Neural cell (in vitro differentiated cells): ENCODE measurements at regions not wholly inside any gene's neighbourhood (a gene's known extent, or its start where the extent isn't known, plus 50 kb on each side); places are given as distances from the start of the nearest gene placed in this dataset.

ENCODE experiments used
- H2AFZ ChIP-seq: fragments of 200-600, 300-800 bp; sonication (generic), shearing (Covaris generic); 2 replicates; pipeline ENCODE4 v1.6.0; 2014; ENCODE audit warnings: low read depth, mild to moderate bottlenecking, antibody characterized with exemption, low read length, moderate library complexity
- H3F3A ChIP-seq: fragments of 200-600 bp; shearing (Covaris generic); 2 replicates; pipeline ENCODE4 v1.6.1; 2016; ENCODE audit warnings: mild to moderate bottlenecking, moderate library complexity, mixed read lengths, antibody characterized with exemption, low read length; ENCODE audit not compliant: insufficient read depth, poor library complexity, severe bottlenecking
- H3K27ac ChIP-seq: fragments of 200-600, 300-800 bp; sonication (generic), shearing (Covaris generic); 2 replicates; pipeline ENCODE4 v1.5.1; 2014; ENCODE audit warnings: mild to moderate bottlenecking, low read length, moderate library complexity
- H3K27me3 ChIP-seq: fragments of 300-800, 200-600 bp; sonication (generic), shearing (Covaris generic); 2 replicates; pipeline ENCODE4 v1.6.0; 2014; ENCODE audit warnings: mild to moderate bottlenecking, low read depth, low read length, moderate library complexity; ENCODE audit not compliant: insufficient read depth
- H3K36me3 ChIP-seq: fragments of 300-800, 200-600 bp; sonication (generic), shearing (Covaris generic); 2 replicates; pipeline ENCODE4 v1.5.1; 2014; ENCODE audit warnings: mild to moderate bottlenecking, antibody characterized with exemption, low read length, moderate library complexity; ENCODE audit not compliant: insufficient read depth
- H3K4me2 ChIP-seq: fragments of 300-800, 200-600 bp; sonication (generic), shearing (Covaris generic); 2 replicates; pipeline ENCODE4 v1.6.0; 2014; ENCODE audit warnings: mild to moderate bottlenecking, low read length
- H3K4me3 ChIP-seq: fragments of 300-800, 200-600 bp; sonication (generic), shearing (Covaris generic); 2 replicates; pipeline ENCODE4 v1.5.1; 2014; ENCODE audit warnings: mild to moderate bottlenecking, low read length, moderate library complexity
- H3K79me2 ChIP-seq: fragments of 200-600 bp; shearing (Covaris generic); replicated peaks from 2 replicates; pipeline ENCODE4 v1.6.0; 2014; ENCODE audit warnings: mild to moderate bottlenecking, low read length, moderate library complexity; ENCODE audit not compliant: insufficient read depth
- H3K9ac ChIP-seq: fragments of 300-800, 200-600 bp; sonication (generic), shearing (Covaris generic); 2 replicates; pipeline ENCODE4 v1.6.1; 2016; ENCODE audit warnings: mild to moderate bottlenecking, low read length, mixed read lengths
- H3K9me2 ChIP-seq: fragments of 200-600 bp; shearing (Covaris generic); 2 replicates; pipeline ENCODE4 v1.6.1; 2016; ENCODE audit warnings: mild to moderate bottlenecking, low read length, mixed read lengths; ENCODE audit not compliant: insufficient read depth
- H3K9me3 ChIP-seq: fragments of 200-600, 300-800 bp; sonication (generic), shearing (Covaris generic); 2 replicates; pipeline ENCODE4 v1.6.1; 2016; ENCODE audit warnings: mild to moderate bottlenecking, mixed run types, low read length, moderate library complexity, mixed read lengths
- H4K20me1 ChIP-seq: fragments of 200-600 bp; shearing (Covaris generic); 2 replicates; pipeline ENCODE4 v1.6.1; 2016; ENCODE audit warnings: mild to moderate bottlenecking, mixed run types; ENCODE audit not compliant: insufficient read depth
- EP300 ChIP-seq: fragments of 450-650 bp; conservative IDR thresholded peaks from 2 replicates; pipeline ENCODE4 v1.6.1; 2014; ENCODE audit warnings: antibody characterized with exemption, mild to moderate bottlenecking, moderate library complexity; ENCODE audit not compliant: poor library complexity, severe bottlenecking
- EZH2 ChIP-seq: fragments of 200-600, 300-800 bp; shearing (Covaris generic), sonication (generic); IDR thresholded peaks from 2 replicates; pipeline ENCODE4 v1.6.1; 2014; ENCODE audit warnings: antibody characterized with exemption, low read length, borderline replicate concordance, mild to moderate bottlenecking; ENCODE audit not compliant: insufficient read depth, poor library complexity, severe bottlenecking
- MXI1 ChIP-seq: fragments of 450-650 bp; conservative IDR thresholded peaks from 2 replicates; pipeline ENCODE4 v1.6.1; 2014; ENCODE audit warnings: antibody characterized with exemption, mild to moderate bottlenecking; ENCODE audit not compliant: poor library complexity, severe bottlenecking
- POLR2AphosphoS5 ChIP-seq: IDR thresholded peaks from 2 replicates; pipeline ENCODE4 v1.6.1; 2012
- RAD21 ChIP-seq: fragments of 450-650 bp; conservative IDR thresholded peaks from 2 replicates; pipeline ENCODE4 v1.6.1; 2014; ENCODE audit warnings: antibody characterized with exemption, mild to moderate bottlenecking, moderate library complexity
- SMC3 ChIP-seq: fragments of 450-650 bp; conservative IDR thresholded peaks from 2 replicates; pipeline ENCODE4 v1.6.1; 2014; ENCODE audit warnings: antibody characterized with exemption, mild to moderate bottlenecking, moderate library complexity; ENCODE audit not compliant: poor library complexity
- TAF1 ChIP-seq: IDR thresholded peaks from 2 replicates; pipeline ENCODE4 v1.6.1; 2012; ENCODE audit warnings: low read depth
- TF ChIP-seq, protein P1 (sequence below): IDR thresholded peaks from 2 replicates; pipeline ENCODE4 v1.6.1; 2012; ENCODE audit warnings: borderline replicate concordance
- TF ChIP-seq, protein P2 (sequence below): fragments of 450-650 bp; IDR thresholded peaks from 2 replicates; pipeline ENCODE4 v1.5.1; 2014; ENCODE audit warnings: antibody characterized with exemption, mild to moderate bottlenecking, moderate library complexity; ENCODE audit not compliant: poor library complexity, severe bottlenecking

- Histone ChIP-seq H3K27me3 (no peaks in the 10 kb centered on the region), H3K79me2 (no peaks in the 10 kb centered on the region), H2AFZ (no peak overlapping the region), H3K4me2 (no peak overlapping the region), H3K36me3 (no peaks in the 10 kb centered on the region), H3K4me3 (no peak overlapping the region), H3K27ac (no peak overlapping the region), H3K9me3 (no peaks in the 10 kb centered on the region), H3K9ac (no peak overlapping the region), H3K9me2 (no peaks in the 10 kb centered on the region), H4K20me1 (no peaks in the 10 kb centered on the region), H3F3A (no peaks in the 10 kb centered on the region)
- TF ChIP-seq RAD21 (no peak), EZH2 (no peak), TAF1 (no peak), POLR2AphosphoS5 (no peak), SMC3 (no peak), MXI1 (no peak), EP300 (no peak)
- TF ChIP-seq, protein P1, sequence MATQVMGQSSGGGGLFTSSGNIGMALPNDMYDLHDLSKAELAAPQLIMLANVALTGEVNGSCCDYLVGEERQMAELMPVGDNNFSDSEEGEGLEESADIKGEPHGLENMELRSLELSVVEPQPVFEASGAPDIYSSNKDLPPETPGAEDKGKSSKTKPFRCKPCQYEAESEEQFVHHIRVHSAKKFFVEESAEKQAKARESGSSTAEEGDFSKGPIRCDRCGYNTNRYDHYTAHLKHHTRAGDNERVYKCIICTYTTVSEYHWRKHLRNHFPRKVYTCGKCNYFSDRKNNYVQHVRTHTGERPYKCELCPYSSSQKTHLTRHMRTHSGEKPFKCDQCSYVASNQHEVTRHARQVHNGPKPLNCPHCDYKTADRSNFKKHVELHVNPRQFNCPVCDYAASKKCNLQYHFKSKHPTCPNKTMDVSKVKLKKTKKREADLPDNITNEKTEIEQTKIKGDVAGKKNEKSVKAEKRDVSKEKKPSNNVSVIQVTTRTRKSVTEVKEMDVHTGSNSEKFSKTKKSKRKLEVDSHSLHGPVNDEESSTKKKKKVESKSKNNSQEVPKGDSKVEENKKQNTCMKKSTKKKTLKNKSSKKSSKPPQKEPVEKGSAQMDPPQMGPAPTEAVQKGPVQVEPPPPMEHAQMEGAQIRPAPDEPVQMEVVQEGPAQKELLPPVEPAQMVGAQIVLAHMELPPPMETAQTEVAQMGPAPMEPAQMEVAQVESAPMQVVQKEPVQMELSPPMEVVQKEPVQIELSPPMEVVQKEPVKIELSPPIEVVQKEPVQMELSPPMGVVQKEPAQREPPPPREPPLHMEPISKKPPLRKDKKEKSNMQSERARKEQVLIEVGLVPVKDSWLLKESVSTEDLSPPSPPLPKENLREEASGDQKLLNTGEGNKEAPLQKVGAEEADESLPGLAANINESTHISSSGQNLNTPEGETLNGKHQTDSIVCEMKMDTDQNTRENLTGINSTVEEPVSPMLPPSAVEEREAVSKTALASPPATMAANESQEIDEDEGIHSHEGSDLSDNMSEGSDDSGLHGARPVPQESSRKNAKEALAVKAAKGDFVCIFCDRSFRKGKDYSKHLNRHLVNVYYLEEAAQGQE, result no peak
- TF ChIP-seq, protein P2, sequence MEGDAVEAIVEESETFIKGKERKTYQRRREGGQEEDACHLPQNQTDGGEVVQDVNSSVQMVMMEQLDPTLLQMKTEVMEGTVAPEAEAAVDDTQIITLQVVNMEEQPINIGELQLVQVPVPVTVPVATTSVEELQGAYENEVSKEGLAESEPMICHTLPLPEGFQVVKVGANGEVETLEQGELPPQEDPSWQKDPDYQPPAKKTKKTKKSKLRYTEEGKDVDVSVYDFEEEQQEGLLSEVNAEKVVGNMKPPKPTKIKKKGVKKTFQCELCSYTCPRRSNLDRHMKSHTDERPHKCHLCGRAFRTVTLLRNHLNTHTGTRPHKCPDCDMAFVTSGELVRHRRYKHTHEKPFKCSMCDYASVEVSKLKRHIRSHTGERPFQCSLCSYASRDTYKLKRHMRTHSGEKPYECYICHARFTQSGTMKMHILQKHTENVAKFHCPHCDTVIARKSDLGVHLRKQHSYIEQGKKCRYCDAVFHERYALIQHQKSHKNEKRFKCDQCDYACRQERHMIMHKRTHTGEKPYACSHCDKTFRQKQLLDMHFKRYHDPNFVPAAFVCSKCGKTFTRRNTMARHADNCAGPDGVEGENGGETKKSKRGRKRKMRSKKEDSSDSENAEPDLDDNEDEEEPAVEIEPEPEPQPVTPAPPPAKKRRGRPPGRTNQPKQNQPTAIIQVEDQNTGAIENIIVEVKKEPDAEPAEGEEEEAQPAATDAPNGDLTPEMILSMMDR, result no peak
Measured at GRCh38 chr1:4411862-4412261, 242.5 kb upstream of the AJAP1 start.

GRCh38 chr1:4415476-4415875, 238.9 kb upstream of the AJAP1 start:
- Histone ChIP-seq H2AFZ (no peak overlapping the region), H3K4me2 (no peak overlapping the region)
- TF ChIP-seq SMC3 (no peak), TAF1 (no peak), POLR2AphosphoS5 (no peak), EZH2 (no peak), RAD21 (no peak), EP300 (no peak), MXI1 (no peak)
- TF ChIP-seq, protein P1, result no peak
- TF ChIP-seq, protein P2, result no peak

More at GRCh38 chr1:4415476-4415875, 238.9 kb upstream of the AJAP1 start:
- Histone ChIP-seq H3K9me3 (no peaks in the 10 kb centered on the region), H3K27ac (no peak overlapping the region), H3K36me3 (no peaks in the 10 kb centered on the region), H3K9ac (no peak overlapping the region), H3K9me2 (no peaks in the 10 kb centered on the region), H3F3A (no peaks in the 10 kb centered on the region), H3K79me2 (no peaks in the 10 kb centered on the region), H3K4me3 (no peak overlapping the region), H4K20me1 (no peaks in the 10 kb centered on the region), H3K27me3 (no peaks in the 10 kb centered on the region)
